Suppressor macrophage treated with lipopolysaccharide for 1 hour (primary cell): ENCODE measurements at regions not wholly inside any gene's neighbourhood (a gene's known extent, or its start where the extent isn't known, plus 50 kb on each side); places are given as distances from the start of the nearest gene placed in this dataset.
A peak's percentile ranks its signal among the peaks of the same experiment; 100 is the strongest.
"Not testable (repeated sequence)": the region's sequence is repeated elsewhere in the genome, so short reads cannot be mapped to it uniquely, and the experiment has no call there.

Experiments
- DNase-seq, 3 donors: peaks; one replicate each; pipeline ENCODE4 v3.0.0-alpha.2; 2020 to 2022

DNA sequence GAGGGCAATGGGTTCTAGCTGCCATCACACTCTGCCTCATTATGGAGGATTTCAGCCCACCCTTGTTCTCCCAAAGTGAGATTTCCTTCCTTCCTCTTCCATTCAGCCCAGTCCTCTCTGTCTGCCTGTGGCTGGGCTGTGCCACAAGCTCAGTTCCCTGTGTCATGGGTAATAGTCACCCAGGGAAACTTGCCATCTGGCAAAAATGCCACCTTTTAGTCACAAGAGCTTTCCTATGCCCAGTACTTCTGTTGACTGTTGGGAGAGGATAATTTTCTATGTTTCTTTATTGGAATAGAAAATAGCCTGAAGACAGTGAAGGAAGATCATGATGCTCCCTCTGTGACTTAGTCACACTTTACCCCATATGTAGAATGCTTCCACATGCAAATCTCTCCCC is 71.4 kb downstream of the TLR4 start:
- DNase-seq, result peak; percentile 24 to 58 (median 51)

DNA sequence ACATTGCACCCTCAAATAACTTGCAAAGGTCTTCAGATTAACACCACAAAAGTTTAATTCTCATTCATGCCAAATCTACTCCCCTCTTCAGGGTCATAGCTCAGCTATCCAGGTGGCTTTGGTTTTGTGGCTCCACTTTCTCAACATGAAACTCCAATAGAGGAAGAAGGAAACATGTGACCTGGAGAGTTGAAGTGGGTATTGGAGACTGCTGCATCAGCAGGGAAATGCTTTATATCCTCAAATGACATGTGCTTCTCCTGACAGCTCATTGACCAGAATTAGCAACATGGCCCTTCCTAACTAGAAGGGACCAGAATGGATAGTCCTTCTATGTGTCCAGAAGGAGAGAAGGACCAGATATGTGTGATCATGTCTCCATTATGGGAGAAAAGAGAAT is 73.6 kb downstream of the TLR4 start:
- peak; percentile 72 to 81 (median 80) for DNase-seq

DNA sequence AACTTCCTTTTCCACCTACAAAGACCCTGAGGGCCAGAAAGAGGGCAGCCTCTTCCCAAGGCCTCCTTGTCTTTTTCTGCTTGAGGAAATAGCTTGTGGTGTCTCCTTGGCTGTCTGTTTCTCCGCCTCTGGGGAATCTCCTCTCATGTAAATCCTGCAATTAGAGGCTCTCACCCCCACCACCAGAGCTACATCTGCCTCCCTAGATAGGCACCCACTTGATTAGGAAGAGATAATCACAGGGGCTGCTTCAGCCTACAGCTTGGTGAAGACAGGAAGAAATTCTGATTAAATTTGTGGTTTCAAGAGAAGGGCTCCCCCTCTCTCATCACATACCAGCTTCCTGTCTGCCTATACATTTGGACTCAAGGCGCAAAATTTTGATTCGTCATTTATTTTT is 75.6 kb downstream of the TLR4 start:
- peak in 1 of 3 donors; percentile 47 for DNase-seq

DNA sequence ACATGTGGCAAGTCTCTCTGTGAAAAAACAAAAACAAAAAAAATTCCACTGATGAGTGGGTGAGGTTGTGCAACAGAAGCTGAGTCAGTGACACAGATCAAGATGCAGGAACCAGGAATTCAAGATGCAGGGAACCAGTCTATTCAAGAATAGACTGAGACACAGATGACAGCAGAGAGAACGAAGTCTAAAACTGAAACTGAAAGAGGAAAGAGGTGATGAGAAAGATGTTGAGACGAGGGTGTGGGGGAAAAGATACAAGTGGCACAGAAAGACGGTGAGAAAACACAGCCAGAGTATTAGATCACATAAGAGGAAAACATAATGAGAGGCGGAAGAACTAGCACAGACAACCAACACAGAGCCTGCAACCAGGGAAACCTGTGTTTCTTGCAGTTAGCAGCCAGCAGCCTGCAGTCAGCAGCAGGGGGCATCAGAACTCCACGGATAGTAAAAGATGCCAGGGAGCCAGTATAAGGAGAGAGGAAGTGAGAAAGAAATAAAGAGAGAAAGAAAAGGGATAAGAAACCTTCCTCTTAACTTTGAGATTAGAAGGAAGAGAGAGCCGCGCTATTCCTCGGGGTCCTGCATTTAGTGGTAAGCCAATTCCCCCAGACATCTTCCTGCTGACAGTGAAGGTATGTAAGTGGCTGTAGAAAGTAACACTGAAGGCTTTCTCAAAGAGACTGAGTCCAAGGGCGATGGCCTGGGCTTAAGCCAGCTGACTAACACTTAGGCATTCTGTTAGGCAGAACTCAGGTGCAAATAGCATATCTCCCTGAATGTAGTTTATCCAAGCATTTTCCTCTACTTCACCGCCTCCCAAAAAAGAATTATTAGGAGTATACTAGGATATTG is 79.0 kb downstream of the TLR4 start:
- peak; percentile 84 to 96 (median 93) for DNase-seq

DNA sequence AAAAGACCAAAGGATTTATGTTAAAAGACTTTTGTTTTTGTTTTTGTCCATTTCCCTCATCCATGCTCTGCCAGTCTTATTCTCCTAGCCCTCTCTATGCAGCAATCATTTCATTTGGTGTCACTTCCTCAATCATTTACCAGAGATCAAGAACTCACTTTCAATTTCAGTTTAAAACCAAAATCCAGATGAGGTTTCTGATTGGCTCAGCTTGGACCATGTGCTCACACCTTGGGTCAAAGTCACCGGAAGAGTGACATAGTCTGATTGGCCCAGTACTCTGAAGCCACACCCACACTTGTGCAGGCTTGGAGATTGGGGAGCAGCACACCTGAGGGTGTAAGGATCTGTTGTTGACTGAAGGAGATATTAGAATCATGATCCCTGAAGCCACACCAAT is 79.6 kb downstream of the TLR4 start:
- DNase-seq, result peak; percentile 64 to 87 (median 73)

DNA sequence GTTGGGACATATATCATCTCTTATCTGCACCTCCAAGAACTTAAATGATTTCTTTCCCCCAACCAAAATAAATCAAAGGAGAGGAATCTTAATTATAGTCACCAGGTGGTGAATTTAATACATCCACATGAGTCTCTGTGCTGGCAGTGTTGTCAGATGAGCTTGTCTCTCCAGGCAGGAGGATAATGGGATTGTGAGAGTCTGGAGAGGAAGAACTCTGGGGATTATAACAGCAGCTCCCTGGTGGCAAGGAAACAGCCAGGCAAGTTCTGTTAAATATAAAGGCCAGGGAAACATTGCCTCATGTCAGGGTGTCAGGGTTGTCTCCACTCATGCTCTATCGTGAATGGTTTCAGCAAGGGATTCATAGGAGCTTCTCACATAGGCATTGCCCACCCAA is 80.8 kb downstream of the TLR4 start:
- DNase-seq, result no peak

DNA sequence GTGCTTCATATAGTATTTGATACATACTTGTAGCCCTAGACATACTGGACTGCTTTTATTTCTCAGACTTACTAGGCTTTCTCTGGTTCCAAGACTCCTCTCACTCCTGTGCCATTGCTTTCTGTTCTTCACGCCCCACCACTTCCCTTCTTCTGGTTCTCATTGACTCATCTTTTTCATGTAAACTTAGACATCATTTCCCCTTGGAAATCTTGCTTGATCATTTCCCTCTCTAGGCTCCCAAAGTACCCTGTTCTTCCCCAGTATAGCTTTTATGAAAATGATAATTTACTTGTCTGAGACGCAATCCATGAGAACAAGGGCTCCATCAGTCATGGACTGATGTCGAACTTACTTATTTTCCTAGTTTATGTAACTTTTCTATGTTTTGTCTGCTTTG is 83.5 kb downstream of the TLR4 start:
- peak; percentile 79 to 95 (median 86) for DNase-seq

DNA sequence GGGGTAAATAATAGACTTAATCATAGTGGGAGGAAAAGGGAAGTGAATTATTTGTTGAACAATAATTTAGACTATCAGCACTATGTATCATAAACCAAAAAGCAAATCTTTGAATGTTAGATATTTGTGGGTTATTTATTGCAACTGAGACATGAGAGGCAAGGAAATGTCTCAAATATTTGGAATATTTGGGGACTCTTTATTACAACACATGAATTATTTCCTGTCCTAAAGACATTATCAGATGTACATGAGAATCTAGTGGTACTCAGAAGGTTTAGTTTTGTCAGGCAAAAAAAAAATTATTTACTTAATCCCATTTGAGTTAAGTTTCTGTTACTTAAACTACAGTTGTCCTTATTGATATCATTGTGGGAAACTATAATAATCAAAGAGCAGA is 91.1 kb downstream of the TLR4 start:
- no peak for DNase-seq

DNA sequence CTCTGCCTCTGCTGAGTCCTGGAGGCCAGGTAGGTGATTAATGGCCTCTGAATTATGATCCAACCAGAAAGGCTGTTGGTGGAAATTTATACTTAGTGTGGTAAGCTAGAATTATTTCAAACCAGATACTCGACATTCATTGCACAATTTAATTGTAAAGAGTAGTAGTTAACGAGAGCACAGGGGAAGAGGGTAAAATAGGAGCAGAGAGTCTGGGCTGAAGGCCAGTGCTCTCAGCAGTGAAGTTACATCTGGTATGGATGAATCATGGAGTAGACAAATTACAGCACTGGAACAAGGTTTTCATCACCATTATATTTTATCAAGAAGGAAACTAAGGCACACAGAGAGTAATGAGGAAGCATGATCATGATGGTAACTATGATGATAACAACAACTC is 92.5 kb downstream of the TLR4 start:
- DNase-seq, result no peak

DNA sequence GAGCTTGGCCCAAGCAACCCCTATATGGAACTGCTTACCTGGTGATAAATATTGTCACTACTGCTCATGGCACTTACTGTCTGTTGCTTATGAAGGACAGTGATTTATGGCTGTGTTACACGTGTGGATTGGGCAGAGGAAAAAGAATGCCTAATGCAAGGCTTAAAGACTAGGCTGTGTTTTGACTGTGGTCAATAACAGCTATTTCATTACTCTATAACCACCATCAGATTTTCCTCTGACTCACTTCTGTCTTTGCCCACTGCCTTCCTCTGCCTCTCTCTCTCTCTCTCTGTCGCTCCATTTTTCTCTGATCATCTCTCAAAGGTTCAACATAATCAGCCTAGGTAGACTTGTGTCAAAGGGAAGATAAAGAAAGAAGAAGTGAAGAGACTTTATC is 96.2 kb downstream of the TLR4 start:
- no peak for DNase-seq

DNA sequence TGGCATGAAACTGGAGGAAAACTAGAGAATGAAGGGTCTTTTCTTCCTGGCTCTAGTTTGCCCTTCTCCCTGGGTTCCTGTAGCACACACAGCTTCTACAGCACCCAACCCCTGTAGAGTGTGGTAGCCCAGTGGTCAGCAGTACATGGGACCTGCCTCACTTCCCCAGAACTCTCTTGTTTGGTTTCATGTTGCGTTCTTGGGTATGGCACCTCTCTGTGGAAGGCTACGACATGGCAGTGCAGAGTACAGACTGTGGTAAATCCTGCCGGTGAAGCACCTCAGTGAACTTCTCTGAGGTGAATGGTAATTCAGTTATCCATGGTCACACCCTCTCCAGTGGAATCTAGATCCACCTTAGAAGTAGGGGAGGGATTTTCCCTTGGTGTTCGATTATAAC is 105.5 kb downstream of the TLR4 start:
- DNase-seq, result no peak

DNA sequence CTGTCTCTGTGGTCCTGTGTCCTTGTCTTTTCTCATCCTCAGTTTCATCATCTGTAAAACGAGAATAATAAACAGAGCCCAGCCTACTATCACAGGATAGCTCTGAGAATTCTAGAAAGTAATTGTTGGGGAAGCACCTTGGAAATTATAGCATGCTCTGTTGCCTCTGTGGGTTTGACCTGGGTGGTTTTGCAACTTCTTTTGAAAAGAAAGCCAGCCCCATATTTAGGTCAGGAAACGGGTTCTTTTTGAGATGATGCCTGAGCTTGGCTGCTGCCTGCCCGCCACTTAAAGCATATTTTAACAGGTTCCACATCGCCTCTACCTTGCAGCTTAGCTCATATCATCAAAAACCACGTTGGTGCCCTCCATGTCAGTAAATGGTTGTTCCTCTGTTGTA is 111.1 kb downstream of the TLR4 start:
- DNase-seq, result no peak

DNA sequence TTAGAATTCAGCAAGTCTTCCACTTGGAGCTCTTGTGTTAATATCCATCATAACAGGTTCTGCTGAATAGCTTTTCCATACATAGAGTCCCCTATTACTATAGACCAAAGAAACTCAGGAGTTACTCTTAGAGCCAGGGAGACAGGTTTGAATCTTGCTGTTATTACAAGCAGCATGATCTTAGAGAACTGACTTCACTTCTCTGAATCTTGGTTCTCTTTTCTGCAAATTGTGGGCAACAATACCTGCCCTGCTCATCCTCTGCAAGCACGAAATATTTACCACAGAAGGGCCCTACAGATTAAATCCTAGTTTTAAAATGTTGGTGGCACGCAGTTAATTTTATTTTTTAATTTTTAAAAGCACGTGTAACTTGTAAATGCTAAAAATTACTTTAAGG is 111.7 kb downstream of the TLR4 start:
- DNase-seq, result no peak

DNA sequence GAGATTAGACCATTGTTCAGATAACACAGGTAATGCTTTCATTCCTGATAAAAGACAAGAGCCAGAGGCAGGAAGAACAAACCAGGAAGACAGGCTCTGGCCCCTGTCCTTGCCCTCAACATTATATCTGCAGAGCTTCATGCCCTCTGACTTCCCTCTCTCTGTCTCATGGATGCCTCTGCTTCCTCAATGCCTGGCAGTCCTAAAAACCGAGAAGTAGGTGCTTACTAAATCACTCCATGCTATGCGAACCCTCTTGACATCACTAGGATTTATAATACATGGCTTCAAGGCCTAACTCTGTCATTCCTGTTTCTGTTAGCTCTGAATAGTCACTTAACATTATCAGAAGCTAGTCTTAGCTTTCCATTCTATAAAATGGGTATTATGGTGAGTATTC is 117.8 kb downstream of the TLR4 start:
- DNase-seq, result peak; percentile 17 to 32 (median 31)

DNA sequence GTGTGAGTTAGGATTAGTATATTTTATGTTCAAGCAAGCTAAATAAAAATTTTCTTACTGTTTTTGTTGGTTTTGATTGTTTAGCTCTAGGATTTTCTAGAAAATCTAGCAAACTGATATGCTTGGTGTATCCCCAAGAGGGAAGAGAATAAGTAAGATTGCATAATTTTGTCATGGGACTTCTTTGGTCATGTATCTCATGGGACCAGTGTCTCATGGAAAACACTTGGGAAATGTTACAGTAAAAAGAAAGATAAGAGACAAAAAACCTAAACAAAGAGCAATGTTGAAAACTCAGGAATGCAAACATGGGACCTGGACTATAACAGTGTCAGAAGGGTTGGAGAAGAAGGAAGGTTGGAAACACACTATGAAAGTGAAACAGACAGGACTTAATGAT is 119.4 kb downstream of the TLR4 start:
- peak; percentile 29 to 54 (median 52) for DNase-seq

DNA sequence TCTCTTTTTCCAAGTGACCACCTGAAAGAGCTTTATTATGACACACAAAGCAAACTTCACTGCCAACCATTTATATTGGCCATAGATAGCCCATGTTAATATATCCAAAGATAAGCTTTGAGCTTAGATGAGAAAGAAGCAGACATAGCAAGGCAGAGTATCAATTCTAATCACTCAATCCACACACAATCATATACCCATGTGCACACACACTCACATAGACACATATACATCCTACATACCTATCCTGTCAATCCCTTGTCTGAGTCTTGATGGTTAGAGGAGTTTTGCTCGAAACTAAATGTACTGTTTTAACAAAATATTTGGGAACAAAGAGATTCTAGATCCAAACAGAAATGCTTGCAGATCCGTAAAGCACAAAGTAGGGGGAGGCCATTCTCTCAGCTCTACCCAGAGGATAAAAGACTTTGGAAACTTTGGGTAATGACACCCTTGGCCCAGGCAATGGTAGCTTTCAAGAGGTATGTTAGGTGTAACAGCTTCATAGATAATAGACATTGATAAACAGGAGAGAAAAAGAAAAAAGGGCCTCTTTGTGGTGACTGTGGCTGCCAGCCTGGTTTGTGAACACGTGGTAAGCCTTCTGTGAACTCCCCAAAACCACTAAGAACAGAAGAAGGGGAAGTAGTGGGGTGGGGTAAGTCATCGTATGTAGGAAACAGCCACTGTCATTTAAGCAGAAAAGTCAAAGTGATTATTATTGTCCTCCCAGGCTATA is 121.6 kb downstream of the TLR4 start:
- peak; percentile 75 to 76 (median 75) for DNase-seq

DNA sequence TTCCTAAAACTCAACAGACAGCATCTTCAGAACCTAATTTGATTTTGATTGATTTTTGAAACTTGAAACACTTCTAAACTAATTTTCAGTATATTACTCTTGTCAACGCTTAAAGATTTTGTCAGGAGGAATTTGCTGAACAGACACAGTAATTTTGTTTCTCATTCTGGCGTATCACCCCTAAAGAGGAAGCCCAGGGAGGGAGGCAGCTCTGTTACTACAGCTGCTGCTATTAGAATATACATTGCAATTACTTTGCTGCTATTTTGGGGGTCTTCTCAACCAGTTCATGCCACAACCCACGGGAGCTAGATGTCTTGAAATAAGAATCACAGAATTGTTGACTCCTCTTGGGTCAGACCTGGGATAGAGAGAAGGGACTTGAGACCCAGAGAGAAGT is 122.6 kb downstream of the TLR4 start:
- DNase-seq, result peak; percentile 25 to 33 (median 32)

DNA sequence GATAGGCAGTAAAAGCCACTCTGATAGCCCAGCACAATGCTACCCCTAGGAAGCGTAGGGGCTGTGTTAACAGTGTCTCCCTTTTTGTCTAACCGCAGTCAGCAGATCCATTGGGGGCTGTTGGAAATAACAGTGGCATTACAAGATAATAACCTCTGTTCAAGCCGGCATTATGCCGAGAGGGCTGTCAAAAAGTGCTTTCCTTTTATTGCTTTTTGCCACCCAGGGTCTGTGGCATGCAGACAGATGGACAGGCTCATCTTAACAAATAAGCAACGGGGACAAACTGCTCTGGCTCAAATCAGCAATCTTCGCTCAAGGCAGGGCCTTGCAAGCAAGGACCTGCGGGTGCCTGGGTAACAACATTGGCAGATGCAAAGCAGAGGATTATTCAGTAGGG is 123.3 kb downstream of the TLR4 start:
- DNase-seq, result no peak

DNA sequence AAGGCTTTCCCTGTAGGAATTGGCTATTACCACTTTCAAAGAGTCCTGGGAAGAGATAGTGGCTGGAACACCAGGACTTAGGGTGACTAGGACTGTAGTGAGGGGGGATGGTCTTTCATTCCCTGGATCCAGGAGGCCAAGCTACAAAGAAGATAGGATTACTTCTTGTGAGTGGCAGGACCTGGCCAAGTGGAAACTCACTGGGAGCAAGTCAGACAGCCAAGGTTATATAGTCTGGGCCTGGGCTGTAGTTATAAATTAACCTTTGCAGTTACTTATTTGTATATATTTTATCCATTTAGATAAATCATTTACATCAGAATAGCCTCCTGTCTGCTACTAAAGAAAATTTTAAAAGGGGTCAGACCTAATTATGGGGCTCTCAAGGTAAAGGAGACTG is 124.3 kb downstream of the TLR4 start:
- no peak for DNase-seq

DNA sequence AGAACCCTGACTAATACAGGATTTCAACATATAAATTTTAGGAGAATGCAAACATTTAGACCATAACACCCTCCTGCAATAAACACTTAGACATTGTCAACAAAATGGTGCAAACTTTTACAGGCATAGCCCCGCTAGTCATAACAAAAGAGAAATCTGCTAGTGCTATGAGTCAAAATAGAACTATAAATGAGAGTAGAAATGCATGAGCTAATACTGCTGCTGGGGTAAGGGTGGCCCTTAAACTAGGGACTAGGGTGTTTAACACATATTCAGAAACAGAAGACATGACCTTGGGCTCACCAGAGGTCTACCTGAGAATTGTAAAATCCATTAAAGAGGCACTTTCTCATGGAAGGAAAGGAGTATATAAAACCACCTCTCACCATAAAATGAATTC is 131.6 kb downstream of the TLR4 start:
- DNase-seq, result no peak

DNA sequence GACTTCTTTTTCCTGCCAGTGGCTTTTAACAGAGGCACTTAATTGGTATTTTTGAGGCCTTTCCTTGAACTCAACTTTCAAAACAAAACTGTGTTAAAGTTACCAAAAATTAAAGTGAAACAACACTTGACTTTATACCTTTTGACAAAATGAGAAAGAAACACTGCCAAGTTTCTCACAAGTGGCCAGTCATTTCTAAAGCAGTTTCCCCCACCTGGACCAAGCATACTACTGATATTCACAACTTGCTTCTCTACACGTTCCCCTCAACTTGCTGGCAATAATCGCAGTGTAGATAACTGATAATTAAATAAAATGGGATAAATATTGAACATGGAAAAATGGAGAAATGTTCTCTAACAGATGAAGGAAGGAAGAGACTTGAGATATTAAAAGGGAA is 135.7 kb downstream of the TLR4 start:
- DNase-seq, result no peak

DNA sequence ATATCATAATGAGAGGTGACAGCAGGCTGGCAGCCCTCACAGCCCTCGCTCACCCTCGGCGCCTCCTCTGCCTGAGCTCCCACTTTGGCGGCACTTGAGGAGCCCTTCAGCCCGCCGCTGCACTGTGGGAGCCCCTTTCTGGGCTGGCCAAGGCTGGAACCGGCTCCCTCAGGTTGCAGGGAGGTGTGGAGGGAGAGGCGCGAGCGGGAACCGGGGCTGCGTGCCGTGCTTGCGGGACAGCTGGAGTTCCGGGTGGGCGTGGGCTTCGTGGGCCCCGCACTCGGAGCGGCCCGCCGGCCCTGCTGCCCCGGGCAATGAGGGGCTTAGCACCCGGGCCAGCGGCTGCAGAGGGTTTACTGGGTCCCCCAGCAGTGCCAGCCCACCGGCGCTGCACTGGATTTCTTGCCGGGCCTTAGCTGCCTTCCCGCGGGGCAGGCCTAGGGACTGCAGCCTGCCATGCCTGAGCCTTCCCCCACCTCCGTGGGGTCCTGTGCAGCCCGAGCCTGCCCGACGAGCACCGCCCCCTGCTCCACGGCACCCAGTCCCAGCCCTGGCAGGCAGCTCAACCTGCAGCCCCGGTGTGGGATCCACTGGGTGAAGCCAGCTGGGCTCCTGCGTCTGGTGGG is 147.7 kb downstream of the TLR4 start:
- DNase-seq, result not testable (repeated sequence)

DNA sequence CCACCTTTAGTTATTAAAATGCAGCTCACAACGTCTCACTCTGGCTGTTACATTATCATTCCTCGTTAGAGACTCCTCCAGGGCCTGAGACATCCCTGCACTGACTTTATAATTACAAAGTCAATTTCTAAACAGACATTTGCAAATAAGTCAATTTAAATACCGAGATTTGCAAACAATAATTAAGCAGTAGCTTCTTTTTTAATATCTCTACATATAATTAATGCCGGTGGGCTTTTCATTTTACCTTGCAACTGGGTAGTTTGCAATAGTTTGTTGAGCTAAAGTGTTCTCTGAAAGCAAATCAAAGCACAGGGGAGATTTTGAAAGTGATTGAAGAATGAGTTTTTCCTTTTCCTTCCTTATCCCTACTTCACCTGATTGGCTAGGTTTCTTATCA is 154.4 kb downstream of the TLR4 start:
- no peak for DNase-seq

DNA sequence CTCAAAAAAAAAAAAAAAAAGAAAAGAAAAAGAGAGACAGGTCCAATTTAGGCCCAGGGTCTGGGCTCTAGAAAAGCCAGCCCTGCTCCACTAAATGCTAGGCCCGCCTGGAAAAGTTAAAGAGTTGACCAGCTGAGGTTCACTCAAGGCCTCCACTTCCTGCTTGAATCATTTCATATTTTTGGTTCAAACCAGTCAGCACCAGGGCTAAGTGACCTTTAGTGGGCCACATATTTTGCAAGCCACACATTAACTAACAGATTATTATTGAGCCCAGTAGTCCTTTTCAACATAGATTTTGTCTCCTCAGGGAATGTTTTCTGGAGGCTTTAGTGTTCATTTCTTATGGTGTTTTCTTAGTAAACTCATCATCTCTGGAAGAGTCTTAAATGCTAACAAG is 156.6 kb downstream of the TLR4 start:
- peak in 2 of 3 donors; percentile 3 to 31 for DNase-seq
